GM21786 (cell line): ENCODE measurements at regions not wholly inside any gene's neighbourhood (a gene's known extent, or its start where the extent isn't known, plus 50 kb on each side); places are given as distances from the start of the nearest gene placed in this dataset.
"Not testable (repeated sequence)": the region's sequence is repeated elsewhere in the genome, so short reads cannot be mapped to it uniquely, and the experiment has no call there.

Experiments used
- ATAC-seq: cut with Tn5 transposase; IDR thresholded peaks from one replicate; pipeline ENCODE4 v1.9.1; 2021; ENCODE audit not compliant: unreplicated experiment

DNA sequence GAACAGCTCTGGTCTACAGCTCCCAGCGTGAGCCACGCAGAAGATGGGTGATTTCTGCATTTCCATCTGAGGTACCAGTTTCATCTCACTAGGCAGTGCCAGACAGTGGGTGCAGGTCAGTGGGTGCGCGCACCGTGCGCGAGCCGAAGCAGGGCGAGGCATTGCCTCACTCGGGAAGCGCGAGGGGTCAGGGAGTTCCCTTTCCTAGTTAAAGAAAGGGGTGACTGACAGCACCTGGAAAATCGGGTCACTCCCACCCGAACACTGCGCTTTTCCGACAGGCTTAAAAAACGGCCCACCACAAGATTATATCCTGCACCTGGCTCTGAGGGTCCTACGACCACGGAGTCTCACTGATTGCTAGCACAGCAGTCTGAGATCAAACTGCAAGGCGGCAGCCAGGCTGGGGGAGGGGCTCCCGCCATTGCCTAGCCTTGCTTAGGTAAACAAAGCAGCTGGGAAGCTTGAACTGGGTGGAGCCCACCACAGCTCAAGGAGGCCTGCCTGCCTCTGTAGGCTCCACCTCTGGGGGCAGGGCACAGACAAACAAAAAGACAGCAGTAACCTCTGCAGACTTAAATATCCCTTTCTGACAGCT is 325.0 kb upstream of the CHST9 start:
- ATAC-seq, result not testable (repeated sequence)

DNA sequence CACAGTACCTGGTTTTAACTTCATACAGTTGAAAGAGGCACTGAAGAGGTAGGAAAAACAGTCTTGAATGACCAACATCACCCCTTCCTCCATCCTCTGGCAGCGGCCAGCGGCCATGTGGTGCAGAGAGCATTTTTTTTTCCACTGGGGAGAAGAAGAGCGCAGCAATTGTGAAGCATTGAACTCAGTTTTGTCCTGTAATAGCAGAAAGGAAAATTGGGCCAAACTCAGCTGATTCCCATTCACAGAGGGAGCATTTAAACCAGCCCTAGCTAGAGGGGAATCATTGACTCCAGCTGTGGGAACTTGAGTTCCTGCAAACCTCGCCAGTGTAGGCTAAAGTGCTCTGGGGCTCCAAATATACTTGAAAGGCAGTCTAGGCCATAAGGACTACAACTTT is 316.6 kb upstream of the CHST9 start:
- ATAC-seq, result no peak

DNA sequence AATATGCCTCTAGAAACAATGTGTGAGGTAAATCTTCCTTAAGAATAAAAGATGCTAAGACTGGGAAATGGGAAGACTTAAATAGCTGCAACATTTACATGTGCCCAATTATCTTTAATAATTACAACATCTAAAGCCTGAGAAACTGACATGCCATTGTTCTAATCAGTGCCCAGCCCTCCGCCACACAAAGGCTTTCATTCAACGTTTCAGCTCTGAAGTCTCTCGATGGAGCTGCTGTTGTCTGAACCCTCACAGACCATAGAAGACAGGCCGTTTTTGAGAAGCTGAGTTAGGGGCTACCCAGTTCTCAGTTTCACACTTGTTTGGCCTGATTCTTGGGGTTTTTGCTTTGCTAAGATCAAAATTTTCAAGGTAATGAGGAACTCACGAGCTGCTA is 315.4 kb upstream of the CHST9 start:
- ATAC-seq, result no peak

DNA sequence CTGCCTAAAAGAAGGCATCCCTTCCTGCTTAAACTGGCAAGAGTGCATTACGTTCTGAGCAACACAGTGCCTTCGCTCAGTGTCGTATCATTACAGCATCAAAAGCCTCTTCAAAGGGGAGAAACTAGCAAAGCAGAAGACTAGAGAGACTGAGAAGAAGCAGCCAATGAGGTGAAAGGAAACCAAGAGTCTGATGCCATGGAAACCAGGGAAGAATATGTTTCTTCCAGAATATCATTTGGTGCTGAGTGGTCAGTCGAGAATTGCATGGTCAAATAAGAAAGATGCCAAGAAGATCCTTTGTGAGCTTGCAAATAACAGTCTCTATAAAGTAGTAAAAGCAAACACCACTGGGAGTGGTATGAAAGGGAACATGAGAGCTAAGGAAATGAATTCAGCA is 312.1 kb upstream of the CHST9 start:
- ATAC-seq, result no peak

DNA sequence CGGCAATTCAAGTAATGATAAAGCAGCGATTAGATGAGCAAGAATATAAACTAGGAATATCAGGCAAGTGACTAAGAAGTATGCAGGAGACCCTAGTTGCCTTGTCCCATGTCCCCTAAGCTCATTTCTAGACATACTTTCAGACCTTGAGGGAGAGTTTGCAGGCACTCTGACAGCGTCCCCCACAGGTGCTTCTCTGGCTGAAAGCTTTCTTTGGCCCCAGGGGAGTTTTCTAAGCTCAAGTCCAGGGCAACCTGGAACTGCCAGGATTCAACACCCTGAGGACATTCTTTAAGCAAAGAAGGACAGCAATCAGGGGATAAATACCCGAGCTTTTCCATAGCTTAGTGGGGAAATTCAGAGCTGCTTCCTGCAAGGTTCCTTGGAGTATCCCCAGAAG is 308.1 kb upstream of the CHST9 start:
- ATAC-seq, result no peak

DNA sequence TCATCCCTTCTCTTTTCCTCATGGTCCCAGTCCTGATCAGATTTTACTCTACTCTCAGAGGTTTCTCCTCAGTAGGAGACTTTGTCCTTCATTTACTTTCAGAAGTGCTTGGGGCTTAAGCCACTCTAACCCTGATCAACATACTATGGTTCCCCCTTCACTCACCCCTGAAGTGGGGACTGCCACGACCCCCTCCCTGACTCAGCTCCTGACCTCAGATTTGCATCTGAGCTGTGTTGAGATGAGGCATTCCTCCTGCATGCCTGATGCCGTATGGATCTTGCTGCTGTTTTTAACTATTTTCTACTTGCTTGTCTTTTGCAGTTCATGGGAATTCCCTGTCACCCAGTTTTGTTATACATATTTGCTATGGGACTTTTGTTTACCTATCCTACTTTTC is 306.7 kb upstream of the CHST9 start:
- no peak for ATAC-seq

DNA sequence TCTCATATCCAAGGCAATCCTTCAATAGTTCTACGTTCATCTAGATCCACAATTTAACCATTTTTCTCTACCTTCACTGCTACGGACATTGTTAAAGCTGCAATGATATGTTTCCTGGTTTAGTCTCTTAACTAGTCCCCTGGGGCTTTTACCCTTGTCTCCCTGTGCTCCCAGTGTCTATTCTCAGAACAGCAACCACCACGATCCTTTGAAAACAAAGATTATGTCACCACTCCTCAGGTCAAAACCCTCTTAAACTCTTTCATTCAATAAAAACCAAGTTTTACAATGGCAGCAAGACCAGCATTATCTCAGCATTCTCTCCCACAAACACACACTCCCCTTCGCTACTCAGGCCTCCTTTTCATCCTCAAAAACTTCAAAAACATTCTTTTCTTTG is 298.2 kb upstream of the CHST9 start:
- ATAC-seq, result no peak

DNA sequence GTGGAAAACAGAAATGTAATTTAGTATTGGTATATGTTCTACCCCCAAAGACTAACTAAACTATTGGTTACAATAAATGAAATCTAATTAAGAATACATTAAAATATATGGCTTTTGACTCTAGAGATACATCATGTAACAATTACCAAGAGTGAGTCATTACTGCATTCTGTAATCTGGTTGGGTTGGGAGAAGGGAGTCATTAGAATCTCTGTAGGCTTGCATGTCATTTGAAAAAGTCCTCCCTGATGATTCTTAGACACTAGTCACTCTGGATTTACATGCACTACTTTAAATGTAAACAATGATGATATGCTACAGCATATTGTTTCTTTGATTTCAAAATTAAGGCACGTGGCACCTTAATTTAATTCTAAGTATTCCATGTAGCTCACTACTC is 293.4 kb upstream of the CHST9 start:
- ATAC-seq, result no peak

DNA sequence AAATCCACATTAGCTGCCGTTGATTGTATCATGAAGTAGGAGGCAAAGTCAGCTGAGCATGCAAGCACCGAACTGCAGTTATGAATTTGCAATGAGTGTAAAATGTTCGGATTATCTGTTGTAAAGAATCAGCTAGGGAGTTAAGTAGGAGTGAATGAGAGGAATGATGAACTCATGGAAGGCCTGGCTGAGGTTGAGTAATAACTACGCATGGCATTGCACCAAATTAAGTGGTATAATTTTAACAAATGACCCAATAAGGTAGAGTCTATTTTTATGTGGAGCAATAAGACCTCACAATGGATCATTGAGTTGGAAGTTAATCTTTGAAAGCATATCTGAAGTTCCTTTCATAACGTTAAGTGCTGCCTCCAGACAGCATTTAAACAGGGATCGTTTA is 288.2 kb upstream of the CHST9 start:
- ATAC-seq, result no peak

DNA sequence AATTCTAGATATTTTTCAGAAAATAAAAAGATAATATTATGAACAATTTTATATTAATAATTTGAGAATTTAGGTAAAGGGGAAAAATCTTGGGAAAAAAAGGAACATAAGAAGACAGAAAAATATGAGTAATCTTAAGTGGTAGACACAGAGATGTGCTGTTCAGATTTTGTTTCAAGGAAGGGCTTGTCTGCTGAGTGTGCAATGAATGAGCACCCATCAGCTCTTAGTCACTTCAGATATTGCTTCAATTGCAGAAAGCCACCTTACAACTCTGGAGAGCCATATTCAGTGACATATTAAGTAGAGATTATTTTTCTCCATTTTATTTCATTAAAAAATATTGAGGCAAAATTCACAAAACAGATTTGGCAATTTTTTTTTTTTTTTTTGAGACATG is 282.0 kb upstream of the CHST9 start:
- ATAC-seq, result no peak

DNA sequence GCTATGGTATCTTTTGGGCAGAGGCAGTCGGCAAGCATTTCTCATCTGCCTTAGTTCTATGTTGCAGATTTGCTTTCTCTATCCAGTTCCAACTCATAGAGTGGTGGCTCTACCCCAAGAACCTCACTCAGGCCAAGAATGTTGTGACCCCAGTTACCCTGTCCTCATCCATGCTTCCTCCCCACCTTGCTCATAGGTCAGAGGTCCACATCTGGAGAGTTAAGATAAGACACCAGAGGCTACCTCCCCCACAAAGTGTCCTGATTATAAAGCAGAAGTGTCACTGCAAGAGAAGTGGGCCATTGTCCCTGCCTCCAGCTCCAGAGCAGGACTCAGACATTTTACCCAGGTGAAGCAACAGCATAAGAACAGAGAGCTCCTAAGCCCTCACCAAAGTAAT is 276.8 kb upstream of the CHST9 start:
- no peak for ATAC-seq

DNA sequence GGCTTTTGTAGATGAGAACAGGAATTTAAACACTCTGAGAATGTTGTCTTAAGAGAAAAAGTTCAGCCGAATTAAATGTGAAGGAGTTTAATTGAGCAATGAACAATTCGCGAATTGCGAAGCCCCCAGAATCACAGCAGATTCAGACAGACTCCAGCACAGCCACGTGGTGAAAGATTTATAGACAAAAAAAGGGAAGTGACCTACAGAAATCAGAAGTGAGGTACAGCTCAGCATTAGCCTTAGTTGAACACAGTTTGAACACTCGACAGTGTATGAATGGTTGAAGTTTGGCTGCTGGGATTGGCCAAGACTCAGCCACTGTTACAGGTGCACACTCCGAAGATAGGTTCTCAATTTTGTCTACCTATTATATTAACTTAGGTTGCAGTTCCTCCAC is 264.0 kb upstream of the CHST9 start:
- peak; percentile 47 for ATAC-seq

DNA sequence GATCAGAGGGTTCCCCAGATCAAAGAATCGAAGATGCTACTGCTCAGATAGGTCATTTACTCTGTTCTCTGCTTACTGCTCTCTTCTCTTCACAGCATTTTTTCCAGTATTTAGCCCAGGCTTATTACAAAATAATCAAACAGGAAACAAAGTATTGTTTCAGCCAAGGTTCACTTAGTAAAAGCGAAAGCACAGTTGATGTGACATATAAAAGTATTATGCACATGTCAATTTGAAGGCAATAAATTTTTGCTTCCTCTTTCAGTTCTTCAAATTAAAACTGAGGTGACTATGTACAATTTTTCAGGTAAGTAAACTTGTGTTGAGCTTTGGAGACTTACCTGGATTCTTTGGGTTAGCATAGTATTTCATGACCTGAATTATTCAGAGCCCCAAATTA is 262.8 kb upstream of the CHST9 start:
- ATAC-seq, result no peak

DNA sequence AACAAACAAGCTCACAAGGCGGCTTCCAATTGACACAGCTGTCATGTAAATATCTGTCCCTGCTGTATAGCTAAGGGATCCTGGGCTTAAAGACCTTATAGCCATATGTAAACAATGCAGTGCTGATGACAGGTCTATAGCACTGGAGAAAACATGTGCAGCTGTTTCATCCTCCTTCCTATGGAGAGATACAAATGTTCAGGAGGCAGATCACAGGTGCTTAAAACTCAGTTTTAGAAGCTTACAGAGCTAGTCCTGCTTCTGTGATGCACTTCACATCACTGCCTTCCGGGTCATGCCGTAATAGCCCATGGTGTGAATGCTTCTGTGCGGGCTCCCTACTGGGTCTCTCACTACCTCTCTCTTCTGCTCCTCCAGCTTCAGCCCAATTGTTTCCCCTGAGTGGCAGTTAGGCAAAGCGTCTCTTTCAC is 262.4 kb upstream of the CHST9 start:
- no peak for ATAC-seq

DNA sequence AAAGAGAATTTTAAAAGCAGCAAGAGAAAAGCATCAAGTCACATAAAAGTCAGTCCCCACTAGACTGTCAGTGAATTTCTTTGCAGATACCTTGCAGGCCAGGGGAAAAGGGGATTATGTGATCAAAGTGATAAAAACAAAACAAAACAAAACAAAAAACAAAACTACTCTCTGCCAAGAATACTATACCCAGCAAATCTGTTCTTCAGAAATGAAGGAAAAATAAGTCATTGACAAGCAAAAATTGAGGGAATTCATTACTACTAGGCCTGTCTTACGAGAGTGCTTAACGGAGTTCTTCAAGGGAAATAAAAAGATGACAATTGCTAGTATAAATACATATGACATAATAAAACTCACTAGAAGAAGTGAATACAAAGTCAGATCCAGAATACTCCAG is 245.5 kb upstream of the CHST9 start:
- ATAC-seq, result no peak

DNA sequence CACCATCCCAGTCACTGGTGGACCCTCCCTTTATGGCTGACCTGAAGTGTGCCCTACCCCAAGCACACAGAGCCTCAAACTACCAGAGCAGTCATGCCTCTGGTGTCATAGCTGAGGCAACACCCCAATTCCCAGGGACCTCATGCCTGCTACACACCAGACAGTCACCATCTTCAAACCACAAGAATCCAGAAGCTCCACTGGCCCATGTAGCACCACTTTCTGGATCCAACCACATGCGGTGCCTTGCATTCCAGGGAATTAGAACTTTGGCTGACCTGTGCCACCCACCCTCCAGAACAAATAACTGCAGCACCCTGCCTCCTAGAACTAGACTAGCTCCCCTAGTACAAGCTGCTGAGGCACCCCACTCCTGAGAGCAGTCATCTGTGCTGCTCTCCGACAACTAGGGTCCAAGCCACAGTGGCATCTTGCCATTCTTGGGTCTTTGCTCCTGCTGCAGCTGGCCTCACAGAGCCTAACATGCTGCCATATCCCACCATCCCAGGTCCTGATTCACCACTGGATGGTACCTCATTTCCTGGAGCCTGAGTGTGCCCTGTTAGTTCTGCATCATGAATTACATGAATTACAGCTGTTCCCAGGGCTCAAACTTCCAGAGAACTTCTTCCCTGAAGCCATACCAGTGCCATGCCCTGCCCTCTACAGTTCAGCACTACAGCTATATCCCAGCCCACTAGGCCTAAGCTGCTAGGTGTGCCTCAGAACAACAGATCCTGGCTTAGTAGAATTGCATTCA is 243.8 kb upstream of the CHST9 start:
- ATAC-seq, result no peak

DNA sequence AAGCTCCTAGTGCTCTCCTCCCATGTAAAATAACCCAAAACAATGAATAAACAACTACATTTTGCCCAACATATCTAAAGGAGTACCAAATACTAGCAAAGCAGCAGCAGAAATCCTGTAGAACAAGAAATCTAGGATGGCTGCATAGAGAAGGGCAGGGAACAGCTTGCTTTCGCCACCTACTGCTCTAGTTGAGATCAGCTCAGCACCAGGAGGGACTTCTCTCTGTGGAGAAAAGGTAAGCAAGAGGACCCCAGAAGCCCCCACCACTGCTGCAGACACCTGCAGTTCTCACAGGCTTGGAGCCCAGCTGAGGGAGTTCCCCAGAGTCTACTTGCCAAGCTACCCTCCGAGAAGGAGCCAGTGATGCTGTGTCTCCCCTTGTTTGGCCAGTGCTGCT is 243.0 kb upstream of the CHST9 start:
- ATAC-seq, result no peak

DNA sequence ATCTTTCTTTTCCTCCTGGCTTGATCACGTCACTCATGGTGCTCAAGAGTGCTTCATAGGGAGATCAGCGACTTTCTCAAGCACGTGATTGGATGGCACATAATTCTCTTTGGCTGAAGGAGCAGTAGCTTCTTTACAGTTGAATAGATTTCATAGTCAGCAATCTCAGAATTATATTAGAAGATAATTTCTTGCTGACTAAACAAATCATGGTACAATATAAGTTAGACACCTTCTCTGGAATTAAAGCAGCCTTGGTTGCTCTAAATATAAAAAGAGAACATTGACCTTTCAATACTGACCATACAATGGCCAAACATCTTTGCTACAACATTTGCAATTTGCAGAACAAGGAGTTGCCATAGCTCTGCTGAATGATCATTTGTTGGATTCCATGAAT is 238.5 kb upstream of the CHST9 start:
- no peak for ATAC-seq

DNA sequence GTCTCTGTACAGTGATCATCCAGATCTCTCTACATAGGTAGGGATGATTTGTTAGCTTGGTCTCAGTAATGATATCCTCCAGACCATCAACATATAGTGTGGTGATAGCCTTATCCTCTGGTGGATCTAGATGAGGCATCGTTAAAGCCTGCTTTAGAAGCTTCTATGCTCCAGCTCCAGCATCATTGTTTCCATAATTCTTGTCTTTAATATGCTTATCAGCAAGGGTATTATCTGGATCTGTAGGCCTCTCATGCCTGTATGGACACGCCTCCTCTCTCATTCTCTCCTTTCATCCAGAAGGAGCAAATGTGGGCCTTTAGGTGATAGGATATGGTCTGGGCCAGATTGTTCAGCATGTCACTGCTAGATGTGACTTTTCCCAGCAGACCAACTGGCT is 234.5 kb upstream of the CHST9 start:
- no peak for ATAC-seq

DNA sequence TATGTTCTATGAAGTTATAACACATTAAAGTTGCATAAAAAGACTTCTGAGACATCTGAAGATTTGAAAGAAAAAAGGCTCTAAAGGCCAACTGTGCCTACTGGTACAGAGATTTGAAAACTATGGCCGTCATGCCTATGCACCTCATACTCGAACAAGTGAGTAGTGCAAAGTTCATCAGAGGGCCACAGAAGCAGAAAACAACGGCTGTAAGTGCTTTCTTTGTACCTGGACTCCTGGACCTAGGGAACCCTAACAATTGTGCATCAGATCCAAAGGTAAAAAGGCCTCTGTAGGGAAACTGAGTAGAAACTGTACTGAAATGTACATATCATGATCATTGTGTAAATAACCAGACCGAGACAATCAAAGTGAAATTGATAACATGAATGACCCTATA is 230.4 kb upstream of the CHST9 start:
- no peak for ATAC-seq

DNA sequence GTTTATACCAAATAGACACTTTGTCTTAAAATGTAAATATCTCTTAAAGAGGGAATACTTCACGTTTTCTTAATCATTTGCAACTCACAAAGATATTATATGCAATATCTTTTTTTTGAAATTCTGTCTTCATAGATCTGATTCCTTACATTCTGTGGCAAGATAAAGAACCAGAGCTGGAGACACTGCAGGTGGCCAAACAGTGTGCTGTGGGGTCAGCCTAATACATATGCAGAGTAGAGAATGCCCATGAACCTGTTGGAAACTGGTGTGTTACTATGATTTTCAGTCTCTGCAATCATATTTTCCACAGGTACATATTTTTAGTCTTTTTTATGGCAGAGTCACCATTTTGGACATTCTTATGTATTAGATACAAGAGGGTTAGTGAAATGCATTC is 229.6 kb upstream of the CHST9 start:
- no peak for ATAC-seq

DNA sequence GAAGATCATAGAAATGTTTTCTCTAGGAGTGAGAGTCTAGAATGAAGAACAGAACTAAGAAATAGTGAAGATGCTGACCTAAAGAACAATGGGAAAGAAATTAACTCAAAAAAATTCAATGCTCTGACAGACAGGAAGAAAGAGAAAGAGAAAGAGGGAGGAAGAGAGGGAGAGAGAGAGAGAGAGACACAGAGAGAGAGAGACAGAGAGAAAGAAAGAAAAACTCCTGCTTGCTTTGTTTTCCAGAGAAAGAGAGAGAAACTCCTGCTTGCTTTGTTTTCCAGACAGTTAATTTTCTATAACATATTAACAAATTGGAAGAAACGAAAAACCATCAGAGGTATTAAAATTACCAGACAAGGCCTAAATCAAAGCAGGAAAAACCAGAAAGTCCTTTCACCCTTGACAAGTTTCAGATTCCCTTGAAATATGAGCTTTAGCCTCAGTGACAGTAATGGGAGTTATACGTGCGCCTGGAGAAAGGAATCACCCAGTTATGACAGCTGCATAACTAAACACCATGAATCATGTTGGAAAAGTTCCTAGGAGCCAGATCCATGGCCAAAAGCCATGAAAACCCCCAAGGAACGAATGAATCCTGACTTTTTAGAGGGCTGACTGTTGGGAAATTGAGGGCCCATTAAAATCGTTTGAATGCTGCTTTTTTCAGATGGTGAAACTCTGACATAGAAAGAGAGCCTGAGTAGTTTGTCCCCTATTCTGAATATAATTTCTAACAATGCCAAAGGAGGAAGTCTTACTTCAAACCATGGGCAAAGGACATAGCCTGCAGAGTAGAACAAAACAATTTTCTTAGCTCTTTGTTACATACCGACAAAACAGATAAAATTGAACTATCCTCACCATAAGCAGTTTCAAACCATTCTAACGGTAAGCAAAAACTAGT is 228.6 kb upstream of the CHST9 start:
- no peak for ATAC-seq
